Stomach smooth muscle (tissue), 2 donors: ENCODE measurements at regions not wholly inside any gene's neighbourhood (a gene's known extent, or its start where the extent isn't known, plus 50 kb on each side); places are given as distances from the start of the nearest gene placed in this dataset.

Experiments used
- H3K27ac ChIP-seq: one replicate; pipeline ENCODE4 v1.7.0; 2013; ENCODE audit warnings: mild to moderate bottlenecking, low read length, inconsistent platforms
- H3K27me3 ChIP-seq, 2 donors: one replicate each; pipeline ENCODE4 v1.7.0; 2013; ENCODE audit warnings: low read length in 2 of 2; ENCODE audit not compliant: insufficient read depth in 2 of 2, control insufficient read depth in 1 of 2
- H3K36me3 ChIP-seq, 2 donors: one replicate each; pipeline ENCODE4 v1.7.0; 2013; ENCODE audit warnings: low read length in 2 of 2; ENCODE audit not compliant: control insufficient read depth in 2 of 2, insufficient read depth in 2 of 2
- H3K4me1 ChIP-seq: one replicate; pipeline ENCODE4 v1.7.0; 2013; ENCODE audit warnings: low read length; ENCODE audit not compliant: control insufficient read depth, insufficient read depth
- H3K4me3 ChIP-seq, 2 donors: one replicate each; pipeline ENCODE4 v1.7.0; 2013; ENCODE audit warnings: low read length in 2 of 2
- H3K9ac ChIP-seq, 2 donors: one replicate each; pipeline ENCODE4 v1.7.0; 2013; ENCODE audit warnings: low read length in 2 of 2, mild to moderate bottlenecking in 1 of 2
- H3K9me3 ChIP-seq, 2 donors: one replicate each; pipeline ENCODE4 v1.7.0; 2013; ENCODE audit warnings: low read length in 2 of 2; ENCODE audit not compliant: control insufficient read depth in 2 of 2
- donor health status: healthy.
- donor health status: Pancreatic carcinoma.

- no peak overlapping the region for H3K4me3 ChIP-seq
- H3K4me1 ChIP-seq = no peaks in the 10 kb centered on the region
- H3K9ac ChIP-seq = no peak overlapping the region
- H3K27ac ChIP-seq = no peak overlapping the region
- no peaks in the 10 kb centered on the region for H3K27me3 ChIP-seq
- H3K36me3 ChIP-seq = no peaks in the 10 kb centered on the region
- H3K9me3 ChIP-seq = no peaks in the 10 kb centered on the region
Observed at GRCh38 chrX:42725196-42725595, 52.8 kb downstream of the PPP1R2C start.

GRCh38 chrX:42720209-42720608, 57.8 kb downstream of the PPP1R2C start:
- H3K27ac ChIP-seq = no peak overlapping the region
- H3K36me3 ChIP-seq = no peaks in the 10 kb centered on the region
- H3K4me3 ChIP-seq = no peak overlapping the region
- no peaks in the 10 kb centered on the region for H3K9me3 ChIP-seq
- H3K27me3 ChIP-seq = peaks cover 0 to 3% of the 10 kb centered on the region in 2 donors
- H3K4me1 ChIP-seq = no peaks in the 10 kb centered on the region
- no peak overlapping the region for H3K9ac ChIP-seq

GRCh38 chrX:42715701-42716262, 62.2 kb downstream of the PPP1R2C start:
- Histone ChIP-seq H3K27me3 (peaks cover 0 to 3% of the 10 kb centered on the region in 2 donors), H3K4me1 (no peaks in the 10 kb centered on the region), H3K9ac (no peak overlapping the region), H3K27ac (no peak overlapping the region), H3K9me3 (no peaks in the 10 kb centered on the region), H3K36me3 (no peaks in the 10 kb centered on the region), H3K4me3 (no peak overlapping the region)

- Histone ChIP-seq H3K27ac (no peak overlapping the region), H3K4me3 (peak overlapping the region in 1 of 2 donors; percentile 24), H3K9me3 (no peaks in the 10 kb centered on the region), H3K36me3 (no peaks in the 10 kb centered on the region), H3K27me3 (peaks cover 0 to 3% of the 10 kb centered on the region in 2 donors), H3K4me1 (no peaks in the 10 kb centered on the region), H3K9ac (no peak overlapping the region)
Observed at GRCh38 chrX:42714981-42715700, 62.8 kb downstream of the PPP1R2C start.

GRCh38 chrX:42710452-42710851, 67.5 kb downstream of the PPP1R2C start:
- Histone ChIP-seq H3K36me3 (no peaks in the 10 kb centered on the region), H3K4me1 (no peaks in the 10 kb centered on the region), H3K27me3 (no peaks in the 10 kb centered on the region), H3K9ac (no peak overlapping the region), H3K9me3 (no peaks in the 10 kb centered on the region), H3K27ac (no peak overlapping the region), H3K4me3 (no peak overlapping the region)

GRCh38 chrX:42708222-42708621, 69.7 kb downstream of the PPP1R2C start:
- Histone ChIP-seq H3K27me3 (no peaks in the 10 kb centered on the region), H3K36me3 (no peaks in the 10 kb centered on the region), H3K9me3 (no peaks in the 10 kb centered on the region), H3K9ac (no peak overlapping the region), H3K4me1 (no peaks in the 10 kb centered on the region), H3K27ac (no peak overlapping the region), H3K4me3 (no peak overlapping the region)

- no peaks in the 10 kb centered on the region for H3K9me3 ChIP-seq
- H3K27me3 ChIP-seq = no peaks in the 10 kb centered on the region
- H3K27ac ChIP-seq = no peak overlapping the region
- H3K4me1 ChIP-seq = no peaks in the 10 kb centered on the region
- no peaks in the 10 kb centered on the region for H3K36me3 ChIP-seq
- H3K4me3 ChIP-seq = no peak overlapping the region
- H3K9ac ChIP-seq = no peak overlapping the region
Observed at GRCh38 chrX:42707742-42708141, 70.2 kb downstream of the PPP1R2C start.

- Histone ChIP-seq H3K9me3 (no peaks in the 10 kb centered on the region), H3K27me3 (peaks cover 0 to 3% of the 10 kb centered on the region in 2 donors), H3K4me1 (no peaks in the 10 kb centered on the region), H3K9ac (no peak overlapping the region), H3K4me3 (no peak overlapping the region), H3K36me3 (no peaks in the 10 kb centered on the region), H3K27ac (no peak overlapping the region)
Observed at GRCh38 chrX:42704454-42704853, 73.5 kb downstream of the PPP1R2C start.

GRCh38 chrX:42697544-42697943, 80.4 kb downstream of the PPP1R2C start:
- Histone ChIP-seq H3K4me3 (no peak overlapping the region), H3K36me3 (no peaks in the 10 kb centered on the region), H3K27me3 (peaks cover 0 to 3% of the 10 kb centered on the region in 2 donors), H3K9me3 (no peaks in the 10 kb centered on the region), H3K27ac (no peak overlapping the region), H3K9ac (no peak overlapping the region), H3K4me1 (no peaks in the 10 kb centered on the region)

GRCh38 chrX:42696536-42697124, 81.3 kb downstream of the PPP1R2C start:
- Histone ChIP-seq H3K9ac (no peak overlapping the region), H3K4me3 (no peak overlapping the region), H3K27ac (no peak overlapping the region), H3K36me3 (no peaks in the 10 kb centered on the region), H3K4me1 (no peaks in the 10 kb centered on the region), H3K27me3 (peaks cover 0 to 3% of the 10 kb centered on the region in 2 donors), H3K9me3 (no peaks in the 10 kb centered on the region)

GRCh38 chrX:42695800-42696358, 82.1 kb downstream of the PPP1R2C start:
- H3K4me1 ChIP-seq = no peaks in the 10 kb centered on the region
- H3K27me3 ChIP-seq = peaks cover 0 to 3% of the 10 kb centered on the region in 2 donors
- H3K27ac ChIP-seq = no peak overlapping the region

More at GRCh38 chrX:42695800-42696358, 82.1 kb downstream of the PPP1R2C start:
- Histone ChIP-seq H3K36me3 (no peaks in the 10 kb centered on the region), H3K9me3 (no peaks in the 10 kb centered on the region), H3K9ac (no peak overlapping the region), H3K4me3 (no peak overlapping the region)
